ENCODE measurements at regions not wholly inside any gene's neighbourhood (a gene's known extent, or its start where the extent isn't known, plus 50 kb on each side); places are given as distances from the start of the nearest gene placed in this dataset.

DNA sequence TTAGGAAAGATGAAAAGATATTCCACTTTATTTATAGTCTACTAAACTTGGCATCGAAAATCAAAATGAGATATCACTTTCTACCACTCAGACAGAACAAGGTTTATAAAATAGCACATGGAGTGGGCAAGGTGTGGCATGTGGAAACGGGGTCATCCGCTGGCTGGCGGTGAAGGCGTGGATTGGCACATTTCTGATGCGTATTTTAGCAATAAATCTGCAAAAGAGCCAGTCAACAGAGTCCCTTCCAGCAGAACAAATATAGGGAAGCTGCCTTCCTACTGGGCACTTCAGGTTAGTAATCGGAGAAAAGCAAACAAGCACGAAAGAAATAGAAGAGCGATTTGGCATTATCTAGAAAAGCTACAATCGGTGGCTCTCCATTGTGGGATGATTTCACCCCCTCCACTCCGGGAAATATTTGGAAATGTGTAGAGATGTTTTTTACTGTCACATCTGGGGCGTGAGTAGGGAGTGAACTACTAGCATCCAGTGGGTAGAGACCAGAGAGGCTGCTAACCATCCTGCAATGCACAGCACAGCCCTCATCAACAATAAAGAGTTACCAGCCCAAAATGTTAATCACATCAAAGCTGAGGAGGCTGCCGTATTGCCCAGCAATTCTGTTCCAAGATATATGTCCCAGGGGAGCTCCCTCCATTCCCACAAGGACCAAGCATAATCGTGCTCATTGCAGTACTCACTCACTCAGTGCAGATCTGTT, 116.1 kb upstream of the PEG3 start:
- H3K4me1 ChIP-seq (replicated peaks in 1 of 4; ENCODE audit: control insufficient read depth in 3 of 4, insufficient read depth in 4 of 4, low read length in 3 of 4): peaks cover 0 to 2% (median 0%) of the 10 kb centered on the region in 4 experiments; a peak in 1 of 7 replicates
- no peak overlapping the region for H2BK5ac ChIP-seq (ENCODE audit: low read depth, low read length)
- H3K56ac ChIP-seq (replicated peaks; ENCODE audit: insufficient read length, low read depth, low read length): no peak overlapping the region
- H3K79me1 ChIP-seq (ENCODE audit: low read depth, low read length): no peaks in the 10 kb centered on the region
- no peak overlapping the region for H2BK15ac ChIP-seq (ENCODE audit: low read length)
- H4K91ac ChIP-seq (replicated peaks; ENCODE audit: insufficient read length, low read length): no peak overlapping the region
- H3K9me3 ChIP-seq (ENCODE audit: insufficient read depth in 2 of 2, low read depth in 1 of 2, low read length in 1 of 2): peaks cover 67 to 87% of the 10 kb centered on the region in 2 experiments
- no peak for FAIRE-seq
- no peak overlapping the region for H4K8ac ChIP-seq (ENCODE audit: extremely low read depth, insufficient read depth, low read length)
- no peak overlapping the region for H3K9ac ChIP-seq (replicated peaks in 1 of 4; ENCODE audit: extremely low read depth in 1 of 4, low read depth in 3 of 4, low read length in 3 of 4)
- no peak overlapping the region for H3K18ac ChIP-seq (ENCODE audit: extremely low read depth, low read length)
- peaks cover 3% of the 10 kb centered on the region; the same call in 1 of the 2 replicates for H3K23me2 ChIP-seq (ENCODE audit: low read depth, low read length)
- ChIA-PET POLR2A (ENCODE audit: partially characterized antibody) (no interaction called here), CTCF (ENCODE audit: partially characterized antibody) (no interaction called here)
- no peaks in the 10 kb centered on the region for H4K20me1 ChIP-seq (replicated peaks in 1 of 2; ENCODE audit: control insufficient read depth in 1 of 2, insufficient read depth in 2 of 2, low read length in 2 of 2)
- H3K4ac ChIP-seq (replicated peaks; ENCODE audit: insufficient read length, low read depth, low read length): no peak overlapping the region
- no peak overlapping the region for H2AFZ ChIP-seq (ENCODE audit: low read length)
- H2BK20ac ChIP-seq (ENCODE audit: low read length): no peak overlapping the region
- no peak overlapping the region for H3K4me2 ChIP-seq (ENCODE audit: insufficient read depth in 1 of 2, low read depth in 2 of 2, low read length in 2 of 2)
- no peak overlapping the region for H3K4me3 ChIP-seq (ENCODE audit: extremely low read depth in 1 of 4, insufficient read depth in 2 of 4, low read depth in 3 of 4, low read length in 4 of 4)
- H3K36me3 ChIP-seq (ENCODE audit: control insufficient read depth in 2 of 4, insufficient read depth in 4 of 4, low read length in 3 of 4): no peaks in the 10 kb centered on the region
- H3K23ac ChIP-seq (ENCODE audit: insufficient read length): no peak overlapping the region
- no peak overlapping the region for H4K5ac ChIP-seq (ENCODE audit: insufficient read length, low read depth, low read length)
- H3K79me2 ChIP-seq (ENCODE audit: control insufficient read depth in 1 of 2, insufficient read depth in 2 of 2, low read length in 2 of 2): no peaks in the 10 kb centered on the region
- no peak overlapping the region for H2BK12ac ChIP-seq (ENCODE audit: low read depth, low read length)
- DNase-seq (ENCODE audit: low read depth in 1 of 2, low spot score in 2 of 2): no peak
- H3K27ac ChIP-seq (ENCODE audit: low read depth, low read length): no peak overlapping the region
- TF ChIP-seq CTBP2 (IDR thresholded peaks at IDR 0.05; ENCODE audit: borderline replicate concordance, insufficient read depth, insufficient read length, low read length) (no peak), TAF7 (optimal IDR thresholded peaks at IDR 0.05; ENCODE audit: borderline replicate concordance, low read depth, low read length) (no peak), CREB1 (IDR thresholded peaks at IDR 0.05) (no peak), PHF8 (conservative IDR thresholded peaks at IDR 0.05; ENCODE audit: low read depth, low read length) (no peak), POU5F1 (IDR thresholded peaks at IDR 0.05; ENCODE audit: low read depth, low read length) (no peak), BCL11A (IDR thresholded peaks at IDR 0.05; ENCODE audit: low read depth in 2 of 2, low read length in 2 of 2) (no peak), CBX8 (IDR thresholded peaks at IDR 0.05; ENCODE audit: borderline replicate concordance, low read depth, low read length) (no peak), TEAD4 (IDR thresholded peaks at IDR 0.05; ENCODE audit: low read depth, low read length) (no peak), RNF2 (IDR thresholded peaks at IDR 0.05; ENCODE audit: borderline replicate concordance, low read depth, low read length, missing control alignments, poor library complexity, severe bottlenecking) (no peak)
- no peak overlapping the region for H3K14ac ChIP-seq (ENCODE audit: insufficient read length)
- H3K27me3 ChIP-seq (replicated peaks in 1 of 4; ENCODE audit: control insufficient read depth in 3 of 4, extremely low read depth in 1 of 4, insufficient read depth in 3 of 4, low read length in 3 of 4): no peaks in the 10 kb centered on the region
- WGBS, 2 experiments (ENCODE audit: extremely low coverage in 1 of 2, insufficient coverage in 1 of 2, insufficient read length in 1 of 2, insufficient replicate concordance in 2 of 2, low coverage in 1 of 2, low lambda C conversion rate in 2 of 2, missing lambda C conversion rate in 1 of 2): 85% methylated on average over 14 of the region's 14 CpGs; no CpG with 5 or more reads in 1 of the 2 experiments
- no peak overlapping the region for H2BK120ac ChIP-seq (replicated peaks; ENCODE audit: low read depth, low read length)
- no peak overlapping the region for H2AK5ac ChIP-seq (ENCODE audit: low read depth, low read length)
